Iris pigment epithelial cell (primary cell): ENCODE measurements at regions not wholly inside any gene's neighbourhood (a gene's known extent, or its start where the extent isn't known, plus 50 kb on each side); places are given as distances from the start of the nearest gene placed in this dataset.
"Not testable (repeated sequence)": the region's sequence is repeated elsewhere in the genome, so short reads cannot be mapped to it uniquely, and the experiment has no call there.

Source experiments
- DNase-seq: peaks from one replicate; pipeline ENCODE4 v3.0.0-alpha.2; 2011; ENCODE audit warnings: low read depth

- peak; percentile 1 for DNase-seq
These were observed 286.2 kb upstream of the C1QTNF3 start for GRCh38 chr5:34329201-34329600.

GRCh38 chr5:34329611-34330108, 286.6 kb upstream of the C1QTNF3 start:
- peak; percentile 39 for DNase-seq

DNA sequence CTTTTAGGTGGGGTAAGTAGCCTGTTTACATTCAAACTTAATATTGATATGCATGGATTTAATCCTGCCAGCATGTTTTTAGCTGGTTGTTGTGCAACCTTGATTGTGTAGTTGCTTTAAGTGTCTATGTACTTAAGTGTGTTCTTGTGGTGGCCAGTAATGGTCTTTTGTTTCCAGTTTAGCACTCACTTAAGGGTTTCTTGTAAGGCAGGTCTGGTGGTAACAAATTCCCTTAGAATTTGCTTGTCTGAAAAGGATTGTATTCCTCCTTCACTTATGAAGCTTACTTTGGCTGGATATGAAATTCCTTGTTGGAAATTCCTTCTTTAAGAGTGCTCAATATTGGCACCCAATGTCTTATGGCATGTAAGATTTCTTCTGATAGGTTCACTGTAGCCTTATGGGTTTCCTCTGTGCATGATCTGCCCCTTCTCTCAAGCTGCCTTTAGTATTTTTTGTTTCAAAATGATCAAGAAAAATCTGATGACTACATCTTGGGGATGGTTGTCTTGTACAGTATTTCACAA, 289.0 kb upstream of the C1QTNF3 start:
- not testable (repeated sequence) for DNase-seq

DNA sequence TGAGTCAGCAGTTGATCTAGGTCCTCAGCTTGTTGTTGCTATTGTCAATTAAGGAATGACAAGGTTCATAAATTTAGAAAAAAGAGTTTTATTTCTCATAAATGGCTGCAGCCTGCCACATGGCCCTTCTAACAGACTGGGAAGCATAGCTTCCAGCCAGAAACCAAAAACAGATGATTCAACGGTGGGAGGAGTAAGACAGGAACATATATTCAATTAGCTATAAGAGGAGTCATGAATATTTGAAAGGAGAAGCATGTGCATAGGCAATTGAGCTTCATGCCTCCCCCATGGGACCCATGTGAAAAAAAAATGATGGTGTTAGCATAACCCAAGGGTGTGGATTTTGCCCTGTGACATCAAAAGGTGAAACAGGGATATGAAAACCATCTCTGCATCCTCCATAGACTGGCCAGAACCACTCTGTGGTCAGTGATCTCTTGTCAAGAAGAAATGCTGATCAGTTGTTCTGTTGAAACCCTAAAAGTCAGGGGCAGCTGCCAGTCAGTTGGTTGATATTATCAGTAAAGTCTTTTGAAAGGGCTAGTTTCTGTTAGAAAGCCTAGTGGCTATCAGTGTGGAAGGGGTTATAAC, 296.5 kb upstream of the C1QTNF3 start:
- DNase-seq: not testable (repeated sequence)

DNA sequence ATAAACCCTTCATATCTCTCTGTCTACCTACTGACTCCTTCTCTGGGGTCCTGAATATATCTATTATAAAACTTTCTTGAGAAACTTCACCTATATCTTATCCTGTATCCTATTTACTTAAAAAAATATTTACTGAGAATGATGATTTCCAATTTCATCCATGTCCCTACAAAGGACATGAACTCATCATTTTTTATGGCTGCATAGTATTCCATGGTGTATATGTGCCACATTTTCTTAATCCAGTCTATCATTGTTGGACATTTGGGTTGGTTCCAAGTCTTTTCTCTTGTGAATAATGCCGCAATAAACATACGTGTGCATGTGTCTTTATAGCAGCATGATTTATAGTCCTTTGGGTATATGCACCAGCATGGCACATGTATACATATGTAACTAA, 301.7 kb upstream of the RAI14 start:
- DNase-seq: not testable (repeated sequence)

DNA sequence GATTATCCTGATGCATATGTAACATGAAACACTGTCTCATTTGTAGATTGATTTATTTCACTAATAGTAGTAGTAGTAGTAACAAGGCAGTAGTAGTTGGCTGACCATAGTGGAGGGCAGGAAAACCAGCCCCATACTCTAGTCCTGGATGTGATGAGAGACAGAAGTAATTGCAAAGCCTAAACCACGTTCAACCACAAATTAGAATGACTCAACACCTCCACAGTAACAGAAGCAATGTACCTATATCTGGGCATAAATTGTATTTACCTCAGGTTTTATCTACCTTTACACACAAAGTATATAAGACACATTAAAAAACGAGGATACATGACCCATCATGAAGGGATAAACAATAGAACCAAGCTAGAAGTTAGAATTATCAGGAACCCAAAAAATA, 284.7 kb upstream of the RAI14 start:
- DNase-seq: not testable (repeated sequence)

DNA sequence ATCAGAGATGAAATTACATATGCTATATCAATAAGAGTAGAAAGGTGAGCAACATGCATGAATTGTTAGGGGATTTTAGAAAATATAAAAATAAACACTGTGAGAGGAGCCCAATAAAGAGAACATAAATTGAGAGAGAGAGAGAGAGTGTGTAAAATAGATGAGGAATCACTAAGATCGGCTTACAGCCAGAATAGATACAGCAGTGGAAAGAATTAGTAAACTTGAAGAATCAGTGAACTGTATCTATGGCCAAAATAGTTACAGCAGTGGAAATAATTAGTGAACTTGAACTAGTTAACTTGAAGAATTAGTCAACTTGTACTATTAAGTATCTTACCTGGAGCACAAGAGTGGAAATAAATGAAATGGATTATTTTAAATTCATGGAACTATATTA, 284.3 kb upstream of the RAI14 start:
- DNase-seq: not testable (repeated sequence)

DNA sequence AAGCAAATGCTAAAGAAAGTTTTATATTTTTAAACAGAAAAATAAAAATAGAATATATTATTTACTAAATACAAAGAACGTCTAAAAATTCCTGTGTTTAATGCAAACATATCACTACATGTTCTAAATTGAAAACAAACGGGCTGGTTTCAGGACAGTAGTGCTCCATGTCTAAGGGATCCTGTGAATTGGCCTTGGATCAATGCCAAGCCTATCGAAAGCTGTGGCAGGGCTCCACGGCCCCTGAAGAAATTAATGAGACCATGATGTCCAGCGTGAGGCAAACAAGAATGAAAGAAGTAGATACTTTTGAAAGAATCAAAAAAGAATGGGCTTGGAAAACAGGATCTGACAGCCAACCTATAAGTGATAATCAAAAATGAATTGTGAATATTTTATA, 283.4 kb upstream of the RAI14 start:
- not testable (repeated sequence) for DNase-seq

- peak; percentile 4 for DNase-seq
These were observed 278.5 kb upstream of the RAI14 start for GRCh38 chr5:34377651-34378050.

GRCh38 chr5:34378498-34378897, 277.6 kb upstream of the RAI14 start:
- DNase-seq: not testable (repeated sequence)

DNA sequence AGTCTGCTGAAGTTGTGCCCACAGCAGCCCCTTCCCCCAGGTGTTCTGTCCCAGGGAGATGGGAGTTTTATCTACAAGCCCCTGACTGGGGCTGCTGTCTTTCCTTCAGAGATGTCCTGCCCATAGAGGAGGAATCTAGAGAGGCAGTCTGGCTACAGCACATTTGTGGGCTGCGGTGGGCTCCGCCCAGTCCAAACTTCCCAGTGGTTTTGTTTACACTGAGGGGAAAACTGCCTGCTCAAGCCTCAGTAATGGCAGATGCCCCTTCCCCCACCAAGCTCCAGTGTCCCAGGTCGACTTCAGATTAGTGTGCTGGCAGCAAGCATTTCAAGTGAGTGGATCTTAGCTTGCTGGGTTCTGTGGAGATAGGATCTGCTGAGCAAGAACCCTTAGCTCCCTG, 267.4 kb upstream of the RAI14 start:
- not testable (repeated sequence) for DNase-seq

DNA sequence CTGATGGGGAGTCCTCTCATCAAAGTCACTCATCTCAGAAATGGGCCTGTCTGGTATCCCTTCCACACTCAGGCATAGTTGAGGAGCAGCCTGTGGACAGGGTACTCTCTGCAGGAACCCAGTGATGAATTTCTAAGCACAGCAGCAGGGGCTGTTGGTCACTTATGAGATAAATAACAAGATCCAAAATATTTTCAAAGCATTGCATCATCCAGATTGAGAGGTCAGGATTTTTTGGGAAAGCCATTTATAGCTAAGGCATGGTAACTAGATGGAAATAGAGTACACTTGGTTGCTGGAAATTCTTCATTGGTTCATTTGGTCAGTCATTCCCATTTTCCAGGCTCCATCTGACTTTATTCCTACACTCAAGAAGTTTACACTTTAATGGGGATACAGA, 246.8 kb upstream of the RAI14 start:
- DNase-seq: no peak

GRCh38 chr5:34410411-34411139, 245.6 kb upstream of the RAI14 start:
- DNase-seq: peak; percentile 14

DNA sequence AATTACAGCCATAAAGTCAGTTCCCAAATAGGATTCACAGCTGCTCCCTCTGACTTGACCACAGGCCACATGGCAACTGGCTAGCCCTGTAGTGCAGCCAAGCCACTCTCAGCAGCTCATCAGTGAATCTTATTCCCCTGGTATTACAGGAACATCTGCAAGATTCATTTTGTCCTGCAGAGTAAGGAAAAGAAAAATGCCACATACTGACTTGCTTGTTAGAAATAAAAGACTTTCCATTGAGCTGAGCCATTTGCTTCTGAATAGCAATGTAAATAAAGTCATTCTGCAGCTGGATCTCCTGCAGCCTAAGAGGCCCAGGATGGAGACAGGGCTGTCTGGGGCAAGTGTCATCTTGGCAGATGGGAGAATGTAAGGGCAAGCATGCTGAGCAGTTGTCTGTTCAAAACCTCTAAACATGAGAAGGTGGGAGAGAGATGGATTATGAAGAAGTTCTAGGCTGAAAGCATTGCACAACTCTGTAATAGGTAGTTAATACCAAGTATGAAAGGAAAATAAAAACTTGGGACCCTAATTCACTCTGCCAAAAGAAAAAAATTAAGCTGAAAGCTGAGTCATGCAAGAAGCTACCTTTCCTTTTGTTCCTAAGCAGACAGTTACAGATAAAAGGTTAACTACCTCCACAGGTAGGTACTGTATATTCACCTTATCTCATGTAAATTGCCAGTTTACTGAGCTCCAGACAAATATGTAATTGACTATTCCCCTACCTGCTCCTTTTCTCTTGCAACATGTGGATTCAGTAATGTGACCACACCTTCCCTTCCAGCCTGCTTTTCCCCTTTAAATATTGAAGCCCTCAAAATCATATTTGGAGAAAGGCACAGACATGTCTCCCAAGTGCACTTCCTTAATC, 244.4 kb upstream of the RAI14 start:
- DNase-seq: peak; percentile 26

DNA sequence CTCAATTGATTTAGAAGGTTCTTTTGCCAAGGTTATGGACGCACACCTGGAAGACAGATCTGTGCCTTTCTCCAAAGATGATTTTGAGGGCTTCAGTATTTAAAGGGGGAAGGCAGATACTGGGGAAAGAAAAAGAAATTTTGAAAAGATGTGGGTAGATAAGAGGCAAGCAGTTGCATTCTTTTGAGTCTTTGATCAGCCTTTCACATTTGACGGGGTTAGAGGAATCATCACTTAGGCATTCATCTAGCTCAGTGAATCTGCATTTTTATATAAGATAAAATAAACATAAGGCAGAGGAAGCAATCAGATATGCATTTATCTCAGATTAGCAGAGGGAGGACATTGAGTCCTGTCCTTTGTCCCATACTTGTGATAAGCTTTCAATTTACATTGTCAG, 243.4 kb upstream of the RAI14 start:
- peak; percentile 84 for DNase-seq

DNA sequence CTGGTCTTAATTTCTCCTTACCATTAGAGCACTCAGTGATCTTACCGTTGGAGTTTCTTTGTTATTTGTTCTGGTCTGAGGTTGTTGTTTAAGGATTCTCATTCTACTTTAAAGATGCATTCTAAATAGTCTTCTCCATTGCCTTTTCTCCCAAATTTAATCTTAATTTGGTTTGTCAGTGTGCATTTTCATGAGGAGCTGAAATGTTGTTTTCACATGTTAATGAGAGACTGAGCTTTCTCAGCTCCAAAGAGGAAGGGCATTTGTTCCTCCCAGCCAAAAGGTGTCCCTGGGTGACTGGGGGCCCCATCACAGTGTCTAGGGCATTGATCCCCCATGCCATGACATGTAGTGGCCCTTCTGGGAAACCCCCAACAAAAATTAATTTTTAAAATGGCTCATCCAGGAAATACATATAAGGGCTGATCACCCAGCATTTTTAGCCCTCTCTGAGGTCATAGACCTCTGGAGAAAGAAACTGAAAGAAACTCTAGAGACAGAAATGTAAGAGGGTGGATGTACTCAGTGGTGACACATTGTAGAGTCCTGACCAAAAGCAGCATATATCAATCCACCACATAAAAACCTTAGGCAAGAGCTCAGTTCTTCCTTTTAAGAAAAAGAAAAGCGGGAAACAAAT, 240.4 kb upstream of the RAI14 start:
- DNase-seq: peak; percentile 79

DNA sequence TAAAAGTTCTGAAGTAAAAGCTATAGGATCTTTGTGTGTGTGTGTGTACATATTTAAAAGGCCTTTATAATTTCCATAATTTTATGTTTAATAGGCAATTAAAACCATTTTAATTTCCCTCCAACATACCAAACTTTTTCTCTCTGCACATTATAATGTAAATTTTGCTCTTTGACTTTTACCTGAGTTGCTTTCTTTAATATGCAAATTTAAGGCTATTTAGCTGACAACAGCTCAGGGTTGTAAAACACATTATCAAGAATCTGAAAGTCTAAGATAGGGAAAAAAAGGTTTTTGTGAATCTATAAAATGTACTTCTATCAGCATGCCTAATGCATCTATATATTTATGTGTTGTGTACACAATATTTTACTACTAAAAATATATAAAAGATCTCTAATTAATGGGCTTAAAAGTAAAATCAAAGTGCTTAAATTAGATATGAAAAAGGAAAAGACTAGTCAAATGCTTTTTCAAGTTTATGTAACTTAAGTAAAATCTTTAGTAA, 239.6 kb upstream of the RAI14 start:
- DNase-seq: no peak

- peak; percentile 20 for DNase-seq
These were observed 235.9 kb upstream of the RAI14 start for GRCh38 chr5:34420191-34420590.

- no peak for DNase-seq
These were observed 219.2 kb upstream of the RAI14 start for GRCh38 chr5:34436761-34437501.

GRCh38 chr5:34439601-34440000, 216.5 kb upstream of the RAI14 start:
- DNase-seq: no peak

- DNase-seq: not testable (repeated sequence)
These were observed 214.4 kb upstream of the RAI14 start for GRCh38 chr5:34441767-34442166.
